ENCODE measurements at regions not wholly inside any gene's neighbourhood (a gene's known extent, or its start where the extent isn't known, plus 50 kb on each side); places are given as distances from the start of the nearest gene placed in this dataset.
A peak's percentile ranks its signal among the peaks of the same experiment; 100 is the strongest.

GRCh38 chr3:70120357-70120966 lies 120.9 kb downstream of the SAMMSON start:
- H3K9me3 Mint-ChIP-seq: no peaks in the 10 kb centered on the region
- no peaks in the 10 kb centered on the region for H3K4me1 Mint-ChIP-seq
- H3K36me3 Mint-ChIP-seq: no peaks in the 10 kb centered on the region
- no peak overlapping the region for H3K4me3 Mint-ChIP-seq
- DNase-seq (peak; percentile 34), ATAC-seq (ENCODE audit: low read depth in 2 of 2) (peak in 1 of 2 donors; percentile 51)
- peaks cover 5 to 14% (median 10%) of the 10 kb centered on the region in 3 donors for H3K27me3 Mint-ChIP-seq
- no peak overlapping the region for H3K27ac Mint-ChIP-seq

GRCh38 chr3:70127192-70127591 lies 127.7 kb downstream of the SAMMSON start:
- Mint-ChIP-seq H3K27ac (no peak overlapping the region), H3K27me3 (peaks cover 5 to 26% (median 17%) of the 10 kb centered on the region in 3 donors), H3K36me3 (no peaks in the 10 kb centered on the region), H3K4me3 (no peak overlapping the region), H3K9me3 (no peaks in the 10 kb centered on the region), H3K4me1 (no peaks in the 10 kb centered on the region)
- no peak for DNase-seq
- ATAC-seq (ENCODE audit: low read depth in 2 of 2): no peak

- Mint-ChIP-seq H3K27ac (no peak overlapping the region), H3K36me3 (peaks cover 0 to 5% of the 10 kb centered on the region in 2 donors), H3K27me3 (peaks cover 18 to 26% (median 24%) of the 10 kb centered on the region in 3 donors), H3K9me3 (peaks cover 0 to 18% (median 0%) of the 10 kb centered on the region in 7 donors), H3K4me3 (no peak overlapping the region), H3K4me1 (no peaks in the 10 kb centered on the region)
- no peak for DNase-seq
- no peak for ATAC-seq (ENCODE audit: low read depth in 2 of 2)
These were observed 137.8 kb downstream of the SAMMSON start for GRCh38 chr3:70137366-70137765.

GRCh38 chr3:70138606-70139005 lies 139.1 kb downstream of the SAMMSON start:
- DNase-seq: no peak
- Mint-ChIP-seq H3K4me3 (no peak overlapping the region), H3K4me1 (no peaks in the 10 kb centered on the region), H3K9me3 (peaks cover 0 to 18% (median 0%) of the 10 kb centered on the region in 7 donors), H3K27me3 (peaks cover 16 to 26% (median 24%) of the 10 kb centered on the region in 3 donors), H3K36me3 (peaks cover 0 to 1% of the 10 kb centered on the region in 2 donors), H3K27ac (no peak overlapping the region)
- ATAC-seq (ENCODE audit: low read depth in 2 of 2): no peak
